ENCODE measurements at regions not wholly inside any gene's neighbourhood (a gene's known extent, or its start where the extent isn't known, plus 50 kb on each side); places are given as distances from the start of the nearest gene placed in this dataset.

- WGBS, 2 donors = 96 to 97% methylated on average over 3 of the region's 3 CpGs
- Histone ChIP-seq H3K4me1 (ENCODE audit: control insufficient read depth in 1 of 2, insufficient read depth in 2 of 2, low read length in 2 of 2) (peaks cover 4 to 18% of the 10 kb centered on the region in 2 donors), H3K27me3 (ENCODE audit: control insufficient read depth in 1 of 2, insufficient read depth in 2 of 2, low read length in 1 of 2) (no peaks in the 10 kb centered on the region), H3K36me3 (ENCODE audit: control insufficient read depth in 1 of 2, insufficient read depth in 2 of 2, low read length in 1 of 2) (no peaks in the 10 kb centered on the region), H3K4me3 (ENCODE audit: low read length in 2 of 2) (no peak overlapping the region), H3K9me3 (ENCODE audit: control insufficient read depth, low read length) (no peaks in the 10 kb centered on the region), H3K27ac (ENCODE audit: low read depth in 1 of 2, low read length in 2 of 2) (no peak overlapping the region)
- ATAC-seq (ENCODE audit: low FRiP score) (no peak), DNase-seq (no peak)
- intact Hi-C loops (cut with DNase I) = loop anchor here in 1 of 2 donors (5.0 to 10.0 kb wide), 2 partner anchors 78 to 190 kb away; no protein-coding TSS in a partner anchor
Measured at GRCh38 chr12:46464863-46465262, 92.3 kb upstream of the SLC38A2 start.

- Histone ChIP-seq H3K36me3 (ENCODE audit: control insufficient read depth in 1 of 2, insufficient read depth in 2 of 2, low read length in 1 of 2) (no peaks in the 10 kb centered on the region), H3K9me3 (ENCODE audit: control insufficient read depth, low read length) (no peaks in the 10 kb centered on the region), H3K27ac (ENCODE audit: low read depth in 1 of 2, low read length in 2 of 2) (peak overlapping the region; percentile 72 to 82), H3K4me3 (ENCODE audit: low read length in 2 of 2) (no peak overlapping the region), H3K27me3 (ENCODE audit: control insufficient read depth in 1 of 2, insufficient read depth in 2 of 2, low read length in 1 of 2) (no peaks in the 10 kb centered on the region), H3K4me1 (ENCODE audit: control insufficient read depth in 1 of 2, insufficient read depth in 2 of 2, low read length in 2 of 2) (peaks cover 8 to 22% of the 10 kb centered on the region in 2 donors)
- intact Hi-C loops (cut with DNase I) = loop anchor here in 1 of 2 donors (10.0 kb wide), 1 partner anchor 192 kb away; no protein-coding TSS in a partner anchor
- DNase-seq (no peak), ATAC-seq (ENCODE audit: low FRiP score) (no peak)
- WGBS, 2 donors = 5 to 9% methylated on average over 3 of the region's 3 CpGs
Measured at GRCh38 chr12:46462641-46463355, 90.2 kb upstream of the SLC38A2 start.

GRCh38 chr12:46461907-46462640, 89.5 kb upstream of the SLC38A2 start:
- Histone ChIP-seq H3K36me3 (ENCODE audit: control insufficient read depth in 1 of 2, insufficient read depth in 2 of 2, low read length in 1 of 2) (no peaks in the 10 kb centered on the region), H3K27me3 (ENCODE audit: control insufficient read depth in 1 of 2, insufficient read depth in 2 of 2, low read length in 1 of 2) (no peaks in the 10 kb centered on the region), H3K27ac (ENCODE audit: low read depth in 1 of 2, low read length in 2 of 2) (peak overlapping the region; percentile 51 to 82), H3K9me3 (ENCODE audit: control insufficient read depth, low read length) (no peaks in the 10 kb centered on the region), H3K4me3 (ENCODE audit: low read length in 2 of 2) (no peak overlapping the region), H3K4me1 (ENCODE audit: control insufficient read depth in 1 of 2, insufficient read depth in 2 of 2, low read length in 2 of 2) (peaks cover 8 to 22% of the 10 kb centered on the region in 2 donors)
- WGBS, 2 donors = 5 to 7% methylated on average over 4 of the region's 4 CpGs
- intact Hi-C loops (cut with DNase I) = loop anchor here in 1 of 2 donors (10.0 kb wide), 1 partner anchor 193 kb away; no protein-coding TSS in a partner anchor
- ATAC-seq (ENCODE audit: low FRiP score) = no peak
- no peak for DNase-seq

- Histone ChIP-seq H3K4me1 (ENCODE audit: control insufficient read depth in 1 of 2, insufficient read depth in 2 of 2, low read length in 2 of 2) (peaks cover 8 to 22% of the 10 kb centered on the region in 2 donors), H3K4me3 (ENCODE audit: low read length in 2 of 2) (no peak overlapping the region), H3K27me3 (ENCODE audit: control insufficient read depth in 1 of 2, insufficient read depth in 2 of 2, low read length in 1 of 2) (no peaks in the 10 kb centered on the region), H3K36me3 (ENCODE audit: control insufficient read depth in 1 of 2, insufficient read depth in 2 of 2, low read length in 1 of 2) (no peaks in the 10 kb centered on the region), H3K27ac (ENCODE audit: low read depth in 1 of 2, low read length in 2 of 2) (peak overlapping the region; percentile 68 to 82), H3K9me3 (ENCODE audit: control insufficient read depth, low read length) (no peaks in the 10 kb centered on the region)
- DNase-seq (no peak), ATAC-seq (ENCODE audit: low FRiP score) (no peak)
- 51 to 54% methylated on average over 5 of the region's 5 CpGs for WGBS, 2 donors
- intact Hi-C loops (cut with DNase I) = loop anchor here in 1 of 2 donors (10.0 kb wide), 1 partner anchor 193 kb away; no protein-coding TSS in a partner anchor
Measured at GRCh38 chr12:46461459-46461858, 88.9 kb upstream of the SLC38A2 start.

GRCh38 chr12:46460682-46461210, 88.2 kb upstream of the SLC38A2 start:
- Histone ChIP-seq H3K27ac (ENCODE audit: low read depth in 1 of 2, low read length in 2 of 2) (peak overlapping the region; percentile 67 to 79), H3K9me3 (ENCODE audit: control insufficient read depth, low read length) (no peaks in the 10 kb centered on the region), H3K27me3 (ENCODE audit: control insufficient read depth in 1 of 2, insufficient read depth in 2 of 2, low read length in 1 of 2) (no peaks in the 10 kb centered on the region), H3K4me1 (ENCODE audit: control insufficient read depth in 1 of 2, insufficient read depth in 2 of 2, low read length in 2 of 2) (peaks cover 8 to 25% of the 10 kb centered on the region in 2 donors), H3K4me3 (ENCODE audit: low read length in 2 of 2) (no peak overlapping the region), H3K36me3 (ENCODE audit: control insufficient read depth in 1 of 2, insufficient read depth in 2 of 2, low read length in 1 of 2) (no peaks in the 10 kb centered on the region)
- DNase-seq = no peak
- intact Hi-C loops (cut with DNase I) = loop anchor here in 1 of 2 donors (10.0 kb wide), 1 partner anchor 194 kb away; no protein-coding TSS in a partner anchor
- 77 to 85% methylated on average over 2 of the region's 2 CpGs for WGBS, 2 donors
- ATAC-seq (ENCODE audit: low FRiP score) = no peak

GRCh38 chr12:46459861-46460545, 87.4 kb upstream of the SLC38A2 start:
- H3K4me3 ChIP-seq (ENCODE audit: low read length in 2 of 2) = no peak overlapping the region
- DNase-seq (no peak), ATAC-seq (ENCODE audit: low FRiP score) (no peak)
- H3K36me3 ChIP-seq (ENCODE audit: control insufficient read depth in 1 of 2, insufficient read depth in 2 of 2, low read length in 1 of 2) = no peaks in the 10 kb centered on the region
- no peaks in the 10 kb centered on the region for H3K27me3 ChIP-seq (ENCODE audit: control insufficient read depth in 1 of 2, insufficient read depth in 2 of 2, low read length in 1 of 2)
- intact Hi-C loops (cut with DNase I) = loop anchor here in 1 of 2 donors (10.0 kb wide), 1 partner anchor 195 kb away; no protein-coding TSS in a partner anchor
- H3K9me3 ChIP-seq (ENCODE audit: control insufficient read depth, low read length) = no peaks in the 10 kb centered on the region
- peaks cover 8 to 25% of the 10 kb centered on the region in 2 donors for H3K4me1 ChIP-seq (ENCODE audit: control insufficient read depth in 1 of 2, insufficient read depth in 2 of 2, low read length in 2 of 2)
- H3K27ac ChIP-seq (ENCODE audit: low read depth in 1 of 2, low read length in 2 of 2) = peak overlapping the region; percentile 47 to 67
- WGBS, 2 donors = 49 to 57% methylated on average over 5 of the region's 5 CpGs

GRCh38 chr12:46459111-46459510, 86.5 kb upstream of the SLC38A2 start:
- H3K36me3 ChIP-seq (ENCODE audit: control insufficient read depth in 1 of 2, insufficient read depth in 2 of 2, low read length in 1 of 2) = no peaks in the 10 kb centered on the region
- no peaks in the 10 kb centered on the region for H3K27me3 ChIP-seq (ENCODE audit: control insufficient read depth in 1 of 2, insufficient read depth in 2 of 2, low read length in 1 of 2)
- no peak overlapping the region for H3K4me3 ChIP-seq (ENCODE audit: low read length in 2 of 2)
- H3K4me1 ChIP-seq (ENCODE audit: control insufficient read depth in 1 of 2, insufficient read depth in 2 of 2, low read length in 2 of 2) = peaks cover 8 to 25% of the 10 kb centered on the region in 2 donors
- H3K27ac ChIP-seq (ENCODE audit: low read depth in 1 of 2, low read length in 2 of 2) = peak overlapping the region in 1 of 2 donors; percentile 57
- ATAC-seq (ENCODE audit: low FRiP score) (no peak), DNase-seq (no peak)
- intact Hi-C loops (cut with DNase I) = no loop called here
- WGBS, 2 donors = 8 to 13% methylated on average over 4 of the region's 4 CpGs
- no peaks in the 10 kb centered on the region for H3K9me3 ChIP-seq (ENCODE audit: control insufficient read depth, low read length)

GRCh38 chr12:46458500-46459102, 86.0 kb upstream of the SLC38A2 start:
- WGBS, 2 donors = 89 to 95% methylated on average over 3 of the region's 3 CpGs
- Histone ChIP-seq H3K27me3 (ENCODE audit: control insufficient read depth in 1 of 2, insufficient read depth in 2 of 2, low read length in 1 of 2) (no peaks in the 10 kb centered on the region), H3K4me3 (ENCODE audit: low read length in 2 of 2) (no peak overlapping the region), H3K27ac (ENCODE audit: low read depth in 1 of 2, low read length in 2 of 2) (no peak overlapping the region), H3K9me3 (ENCODE audit: control insufficient read depth, low read length) (no peaks in the 10 kb centered on the region), H3K4me1 (ENCODE audit: control insufficient read depth in 1 of 2, insufficient read depth in 2 of 2, low read length in 2 of 2) (peaks cover 8 to 23% of the 10 kb centered on the region in 2 donors), H3K36me3 (ENCODE audit: control insufficient read depth in 1 of 2, insufficient read depth in 2 of 2, low read length in 1 of 2) (no peaks in the 10 kb centered on the region)
- intact Hi-C loops (cut with DNase I) = no loop called here
- DNase-seq (no peak), ATAC-seq (ENCODE audit: low FRiP score) (no peak)

Measured in aorta (tissue), 5 donors.